Skeletal muscle tissue (tissue), 3 donors: ENCODE measurements at regions not wholly inside any gene's neighbourhood (a gene's known extent, or its start where the extent isn't known, plus 50 kb on each side); places are given as distances from the start of the nearest gene placed in this dataset.

ENCODE experiments used
- H3K27ac ChIP-seq: one replicate; pipeline ENCODE4 v1.7.0; 2013; ENCODE audit warnings: mild to moderate bottlenecking, low read depth, low read length, inconsistent platforms
- H3K27me3 ChIP-seq, 3 donors: one replicate each; pipeline ENCODE4 v1.7.0; 2013; ENCODE audit warnings: low read length in 3 of 3; ENCODE audit not compliant: control insufficient read depth in 3 of 3, insufficient read depth in 3 of 3
- H3K36me3 ChIP-seq, 3 donors: one replicate each; pipeline ENCODE4 v1.7.0; 2013; ENCODE audit warnings: low read length in 3 of 3; ENCODE audit not compliant: control insufficient read depth in 3 of 3, insufficient read depth in 3 of 3
- H3K4me1 ChIP-seq, 3 donors: one replicate each; pipeline ENCODE4 v1.7.0; 2013; ENCODE audit warnings: low read length in 3 of 3, mild to moderate bottlenecking in 3 of 3; ENCODE audit not compliant: control insufficient read depth in 3 of 3, insufficient read depth in 3 of 3
- H3K4me3 ChIP-seq, 3 donors: one replicate each; pipeline ENCODE4 v1.7.0; 2013; ENCODE audit warnings: low read length in 3 of 3
- H3K9ac ChIP-seq, 3 donors: one replicate each; pipeline ENCODE4 v1.7.0; 2013; ENCODE audit warnings: low read length in 3 of 3, mild to moderate bottlenecking in 3 of 3, moderate library complexity in 2 of 3, low read depth in 1 of 3
- H3K9me3 ChIP-seq, 3 donors: one replicate each; pipeline ENCODE4 v1.7.0; 2013; ENCODE audit warnings: low read length in 3 of 3; ENCODE audit not compliant: control insufficient read depth in 3 of 3
- donor health status: Osteomylitis.

- no peak overlapping the region for H3K9ac ChIP-seq
- no peaks in the 10 kb centered on the region for H3K36me3 ChIP-seq
- no peak overlapping the region for H3K27ac ChIP-seq
Measured at GRCh38 chr2:157179324-157180105, 78.0 kb upstream of the GALNT5 start.

GRCh38 chr2:157180359-157180758 lies 77.1 kb upstream of the GALNT5 start:
- Histone ChIP-seq H3K27me3 (peaks cover 0 to under 1% (median 0%) of the 10 kb centered on the region in 3 donors), H3K9me3 (no peaks in the 10 kb centered on the region), H3K36me3 (no peaks in the 10 kb centered on the region), H3K9ac (no peak overlapping the region), H3K4me3 (no peak overlapping the region), H3K4me1 (no peaks in the 10 kb centered on the region), H3K27ac (no peak overlapping the region)

More at GRCh38 chr2:157179324-157180105, 78.0 kb upstream of the GALNT5 start:
- Histone ChIP-seq H3K4me3 (no peak overlapping the region), H3K4me1 (no peaks in the 10 kb centered on the region), H3K9me3 (no peaks in the 10 kb centered on the region), H3K27me3 (no peaks in the 10 kb centered on the region)

GRCh38 chr2:157181234-157181633 lies 76.3 kb upstream of the GALNT5 start:
- Histone ChIP-seq H3K9me3 (no peaks in the 10 kb centered on the region), H3K4me1 (no peaks in the 10 kb centered on the region), H3K27me3 (peaks cover 0 to 6% (median 0%) of the 10 kb centered on the region in 3 donors), H3K9ac (no peak overlapping the region), H3K27ac (no peak overlapping the region), H3K36me3 (no peaks in the 10 kb centered on the region), H3K4me3 (no peak overlapping the region)

GRCh38 chr2:157182204-157182709 lies 75.2 kb upstream of the GALNT5 start:
- peaks cover 0 to 6% (median 0%) of the 10 kb centered on the region in 3 donors for H3K27me3 ChIP-seq
- H3K9ac ChIP-seq = no peak overlapping the region
- no peak overlapping the region for H3K4me3 ChIP-seq
- H3K9me3 ChIP-seq = no peaks in the 10 kb centered on the region
- no peaks in the 10 kb centered on the region for H3K4me1 ChIP-seq
- peak overlapping the region; percentile 6 for H3K27ac ChIP-seq
- H3K36me3 ChIP-seq = no peaks in the 10 kb centered on the region

- Histone ChIP-seq H3K9me3 (no peaks in the 10 kb centered on the region), H3K4me1 (no peaks in the 10 kb centered on the region), H3K4me3 (no peak overlapping the region), H3K36me3 (no peaks in the 10 kb centered on the region), H3K9ac (no peak overlapping the region), H3K27me3 (peaks cover 0 to 6% (median 0%) of the 10 kb centered on the region in 3 donors), H3K27ac (peak overlapping the region; percentile 6)
Measured at GRCh38 chr2:157182834-157183396, 74.6 kb upstream of the GALNT5 start.

- no peaks in the 10 kb centered on the region for H3K4me1 ChIP-seq
- no peaks in the 10 kb centered on the region for H3K36me3 ChIP-seq
- no peak overlapping the region for H3K9ac ChIP-seq
- no peak overlapping the region for H3K27ac ChIP-seq
- no peak overlapping the region for H3K4me3 ChIP-seq
- peaks cover 0 to 6% (median 0%) of the 10 kb centered on the region in 3 donors for H3K27me3 ChIP-seq
- no peaks in the 10 kb centered on the region for H3K9me3 ChIP-seq
Measured at GRCh38 chr2:157184161-157184895, 73.2 kb upstream of the GALNT5 start.

GRCh38 chr2:157185476-157186227 lies 71.9 kb upstream of the GALNT5 start:
- H3K27me3 ChIP-seq = peaks cover 0 to 6% (median 0%) of the 10 kb centered on the region in 3 donors
- H3K9ac ChIP-seq = no peak overlapping the region
- H3K4me3 ChIP-seq = no peak overlapping the region
- H3K9me3 ChIP-seq = no peaks in the 10 kb centered on the region
- no peak overlapping the region for H3K27ac ChIP-seq
- H3K36me3 ChIP-seq = no peaks in the 10 kb centered on the region
- no peaks in the 10 kb centered on the region for H3K4me1 ChIP-seq

GRCh38 chr2:157190151-157190550 lies 67.4 kb upstream of the GALNT5 start:
- no peak overlapping the region for H3K27ac ChIP-seq
- H3K27me3 ChIP-seq = peaks cover 0 to 6% (median 0%) of the 10 kb centered on the region in 3 donors
- H3K4me3 ChIP-seq = no peak overlapping the region
- H3K4me1 ChIP-seq = no peaks in the 10 kb centered on the region
- H3K9ac ChIP-seq = no peak overlapping the region
- H3K36me3 ChIP-seq = no peaks in the 10 kb centered on the region
- H3K9me3 ChIP-seq = no peaks in the 10 kb centered on the region

- Histone ChIP-seq H3K9ac (no peak overlapping the region), H3K36me3 (no peaks in the 10 kb centered on the region), H3K9me3 (no peaks in the 10 kb centered on the region), H3K4me3 (no peak overlapping the region), H3K27ac (no peak overlapping the region), H3K4me1 (no peaks in the 10 kb centered on the region), H3K27me3 (no peaks in the 10 kb centered on the region)
Measured at GRCh38 chr2:157191186-157191585, 66.3 kb upstream of the GALNT5 start.
